HEK293 (cell line): ENCODE measurements at regions not wholly inside any gene's neighbourhood (a gene's known extent, or its start where the extent isn't known, plus 50 kb on each side); places are given as distances from the start of the nearest gene placed in this dataset.

ENCODE experiments used
- CTCF ChIA-PET: fragments of 350-600 bp; formaldehyde crosslinking; extraction: SDS; loops from one replicate; lab custom pipeline; 2021; ENCODE audit warnings: antibody characterized with exemption; lab: Yijun Ruan, JAX
- POLR2A ChIA-PET: fragments of 300-600 bp; formaldehyde crosslinking; extraction: SDS; loops from one replicate; lab custom pipeline; 2020; ENCODE audit warnings: antibody characterized with exemption, inconsistent platforms; lab: Yijun Ruan, JAX
- H3K27ac ChIP-seq: fragments of 200-500 bp; sonication (Bioruptor generic); 2 replicates; pipeline ENCODE4 v1.5.1; 2014; ENCODE audit warnings: low read depth, low read length, control low read depth, inconsistent platforms; ENCODE audit errors: extremely low read depth
- H3K36me3 ChIP-seq, 2 experiments: fragments of 200-500 bp in 1 of 2; sonication (Bioruptor generic) in 1 of 2; 1 replicate in 1 of 2; 2 replicates in 1 of 2; pipeline ENCODE4 v1.5.1; 2014 to 2017; ENCODE audit warnings: inconsistent platforms in 2 of 2, low read length in 2 of 2; ENCODE audit not compliant: control insufficient read depth in 2 of 2, insufficient read depth in 1 of 2
- H3K4me1 ChIP-seq: fragments of 200-500 bp; sonication (Bioruptor generic); 2 replicates; pipeline ENCODE4 v1.5.1; 2014; ENCODE audit warnings: mild to moderate bottlenecking, low read length, inconsistent platforms; ENCODE audit not compliant: control insufficient read depth, insufficient read depth
- H3K4me3 ChIP-seq: 2 replicates; pipeline ENCODE4 v1.5.1; 2011; ENCODE audit warnings: low read depth, mild to moderate bottlenecking, control low read depth, low read length, moderate library complexity
- H3K9me3 ChIP-seq: fragments of 200-500 bp; sonication (Bioruptor generic); 2 replicates; pipeline ENCODE4 v1.5.1; 2014; ENCODE audit warnings: low read depth, low read length, inconsistent platforms; ENCODE audit not compliant: control insufficient read depth, insufficient read depth
- GFI1B ChIP-seq: fragments of 450-650 bp; formaldehyde crosslinking; IDR thresholded peaks from 2 replicates; pipeline ENCODE4 v1.5.1; 2016; ENCODE audit warnings: missing biosample characterization, missing genetic modification characterization
- GLI2 ChIP-seq: fragments of 450-650 bp; formaldehyde crosslinking; IDR thresholded peaks from 2 replicates; pipeline ENCODE4; 2017; ENCODE audit warnings: missing biosample characterization, missing genetic modification characterization, low read depth, borderline replicate concordance
- KLF16 ChIP-seq: fragments of 450-650 bp; formaldehyde crosslinking; IDR thresholded peaks from 2 replicates; pipeline ENCODE4 v1.5.1; 2017; ENCODE audit warnings: missing biosample characterization, missing genetic modification characterization
- OSR2 ChIP-seq: fragments of 450-650 bp; formaldehyde crosslinking; IDR thresholded peaks from 2 replicates; pipeline ENCODE4 v1.5.1; 2016; ENCODE audit warnings: missing biosample characterization, missing genetic modification characterization
- SETDB1 ChIP-seq: IDR thresholded peaks from one replicate; pipeline ENCODE4 v1.6.1; 2017; ENCODE audit warnings: mild to moderate bottlenecking, low read length, moderate library complexity, mixed read lengths; ENCODE audit not compliant: insufficient read length
- YY2 ChIP-seq: fragments of 450-650 bp; formaldehyde crosslinking; IDR thresholded peaks from 2 replicates; pipeline ENCODE4 v1.5.1; 2016; ENCODE audit warnings: missing biosample characterization, missing genetic modification characterization
- ZFP37 ChIP-seq: fragments of 450-650 bp; formaldehyde crosslinking; IDR thresholded peaks from 2 replicates; pipeline ENCODE4 v1.5.1; 2016; ENCODE audit warnings: missing biosample characterization, missing genetic modification characterization
- ZFP69B ChIP-seq: fragments of 450-650 bp; formaldehyde crosslinking; IDR thresholded peaks from 2 replicates; pipeline ENCODE4 v1.5.1; 2016; ENCODE audit warnings: missing biosample characterization, missing genetic modification characterization
- ZNF19 ChIP-seq: fragments of 450-650 bp; formaldehyde crosslinking; IDR thresholded peaks from 2 replicates; pipeline ENCODE4; 2016; ENCODE audit warnings: missing biosample characterization, missing genetic modification characterization, low read depth
- ZNF211 ChIP-seq: fragments of 450-650 bp; formaldehyde crosslinking; IDR thresholded peaks from 2 replicates; pipeline ENCODE4 v1.5.1; 2016; ENCODE audit warnings: low read depth, missing biosample characterization, missing genetic modification characterization
- ZNF302 ChIP-seq: fragments of 450-650 bp; formaldehyde crosslinking; IDR thresholded peaks from 2 replicates; pipeline ENCODE4 v1.5.1; 2016; ENCODE audit warnings: missing biosample characterization, missing genetic modification characterization, low read depth
- ZNF664 ChIP-seq: fragments of 450-650 bp; formaldehyde crosslinking; IDR thresholded peaks from 2 replicates; pipeline ENCODE4 v1.5.1; 2016; ENCODE audit warnings: missing biosample characterization, missing genetic modification characterization
- ZNF76 ChIP-seq: fragments of 450-650 bp; formaldehyde crosslinking; IDR thresholded peaks from 2 replicates; pipeline ENCODE4; 2016; ENCODE audit warnings: low read depth, missing biosample characterization, missing genetic modification characterization, borderline replicate concordance
- TF ChIP-seq, protein P1 (sequence below): fragments of 450-650 bp; formaldehyde crosslinking; conservative IDR thresholded peaks from 2 replicates; pipeline ENCODE4 v1.5.1; 2016; ENCODE audit warnings: low read depth, missing biosample characterization, missing genetic modification characterization
- TF ChIP-seq, protein P2 (sequence below): sonication (generic); formaldehyde crosslinking; IDR thresholded peaks from 2 replicates; pipeline ENCODE4 v1.8.1; 2022; ENCODE audit warnings: mild to moderate bottlenecking, moderate library complexity, missing genetic modification reagents
- TF ChIP-seq, protein P3 (sequence below): fragments of 450-650 bp; formaldehyde crosslinking; IDR thresholded peaks from 2 replicates; pipeline ENCODE4 v1.5.1; 2016; ENCODE audit warnings: missing biosample characterization, missing genetic modification characterization
- TF ChIP-seq, protein P4 (sequence below): fragments of 450-650 bp; formaldehyde crosslinking; IDR thresholded peaks from 2 replicates; pipeline ENCODE4 v1.5.1; 2017; ENCODE audit warnings: missing biosample characterization, missing genetic modification characterization
- TF ChIP-seq, protein P5 (sequence below): fragments of 450-650 bp; formaldehyde crosslinking; optimal IDR thresholded peaks from 2 replicates; pipeline ENCODE3; 2016; ENCODE audit warnings: missing biosample characterization, mild to moderate bottlenecking, missing genetic modification characterization
- TF ChIP-seq, protein P6 (sequence below): fragments of 450-650 bp; formaldehyde crosslinking; IDR thresholded peaks from 2 replicates; pipeline ENCODE4 v1.5.1; 2016; ENCODE audit warnings: missing biosample characterization, missing genetic modification characterization
- TF ChIP-seq, protein P7 (sequence below): fragments of 450-650 bp; formaldehyde crosslinking; IDR thresholded peaks from 2 replicates; pipeline ENCODE4 v1.5.1; 2016; ENCODE audit warnings: missing biosample characterization, missing genetic modification characterization, borderline replicate concordance

DNA sequence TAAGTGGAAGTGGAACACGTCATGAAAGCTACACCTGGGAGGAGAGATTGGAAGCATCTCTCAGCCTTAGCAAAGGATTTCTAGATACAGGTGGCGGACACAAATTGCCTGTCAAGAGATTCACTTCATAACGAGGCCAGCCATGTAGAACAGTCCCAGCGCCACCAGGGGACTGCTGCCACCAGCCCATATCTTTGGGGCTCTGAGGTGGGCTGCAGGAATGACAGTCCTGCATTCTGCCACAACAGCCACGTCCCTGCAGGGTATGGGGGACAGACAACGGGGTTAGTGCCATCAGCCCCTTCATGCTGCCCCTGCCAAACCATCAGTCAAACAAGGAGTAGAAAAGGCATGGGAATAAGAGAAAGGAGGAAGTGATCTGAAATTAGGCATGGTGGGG lies 81.2 kb upstream of the SASH1 start (continued):
- TF ChIP-seq, protein P1, sequence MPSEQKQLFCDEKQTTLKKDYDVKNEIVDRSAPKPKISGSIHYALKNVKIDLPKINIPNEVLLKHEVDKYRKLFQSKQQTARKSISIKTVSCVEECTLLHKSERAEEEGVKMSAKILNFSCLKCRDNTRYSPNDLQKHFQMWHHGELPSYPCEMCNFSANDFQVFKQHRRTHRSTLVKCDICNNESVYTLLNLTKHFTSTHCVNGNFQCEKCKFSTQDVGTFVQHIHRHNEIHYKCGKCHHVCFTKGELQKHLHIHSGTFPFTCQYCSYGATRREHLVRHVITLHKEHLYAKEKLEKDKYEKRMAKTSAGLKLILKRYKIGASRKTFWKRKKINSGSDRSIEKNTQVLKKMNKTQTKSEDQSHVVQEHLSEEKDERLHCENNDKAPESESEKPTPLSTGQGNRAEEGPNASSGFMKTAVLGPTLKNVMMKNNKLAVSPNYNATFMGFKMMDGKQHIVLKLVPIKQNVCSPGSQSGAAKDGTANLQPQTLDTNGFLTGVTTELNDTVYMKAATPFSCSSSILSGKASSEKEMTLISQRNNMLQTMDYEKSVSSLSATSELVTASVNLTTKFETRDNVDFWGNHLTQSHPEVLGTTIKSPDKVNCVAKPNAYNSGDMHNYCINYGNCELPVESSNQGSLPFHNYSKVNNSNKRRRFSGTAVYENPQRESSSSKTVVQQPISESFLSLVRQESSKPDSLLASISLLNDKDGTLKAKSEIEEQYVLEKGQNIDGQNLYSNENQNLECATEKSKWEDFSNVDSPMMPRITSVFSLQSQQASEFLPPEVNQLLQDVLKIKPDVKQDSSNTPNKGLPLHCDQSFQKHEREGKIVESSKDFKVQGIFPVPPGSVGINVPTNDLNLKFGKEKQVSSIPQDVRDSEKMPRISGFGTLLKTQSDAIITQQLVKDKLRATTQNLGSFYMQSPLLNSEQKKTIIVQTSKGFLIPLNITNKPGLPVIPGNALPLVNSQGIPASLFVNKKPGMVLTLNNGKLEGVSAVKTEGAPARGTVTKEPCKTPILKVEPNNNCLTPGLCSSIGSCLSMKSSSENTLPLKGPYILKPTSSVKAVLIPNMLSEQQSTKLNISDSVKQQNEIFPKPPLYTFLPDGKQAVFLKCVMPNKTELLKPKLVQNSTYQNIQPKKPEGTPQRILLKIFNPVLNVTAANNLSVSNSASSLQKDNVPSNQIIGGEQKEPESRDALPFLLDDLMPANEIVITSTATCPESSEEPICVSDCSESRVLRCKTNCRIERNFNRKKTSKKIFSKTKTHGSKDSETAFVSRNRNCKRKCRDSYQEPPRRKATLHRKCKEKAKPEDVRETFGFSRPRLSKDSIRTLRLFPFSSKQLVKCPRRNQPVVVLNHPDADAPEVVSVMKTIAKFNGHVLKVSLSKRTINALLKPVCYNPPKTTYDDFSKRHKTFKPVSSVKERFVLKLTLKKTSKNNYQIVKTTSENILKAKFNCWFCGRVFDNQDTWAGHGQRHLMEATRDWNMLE (tag by site-specific recombination): no peak

DNA sequence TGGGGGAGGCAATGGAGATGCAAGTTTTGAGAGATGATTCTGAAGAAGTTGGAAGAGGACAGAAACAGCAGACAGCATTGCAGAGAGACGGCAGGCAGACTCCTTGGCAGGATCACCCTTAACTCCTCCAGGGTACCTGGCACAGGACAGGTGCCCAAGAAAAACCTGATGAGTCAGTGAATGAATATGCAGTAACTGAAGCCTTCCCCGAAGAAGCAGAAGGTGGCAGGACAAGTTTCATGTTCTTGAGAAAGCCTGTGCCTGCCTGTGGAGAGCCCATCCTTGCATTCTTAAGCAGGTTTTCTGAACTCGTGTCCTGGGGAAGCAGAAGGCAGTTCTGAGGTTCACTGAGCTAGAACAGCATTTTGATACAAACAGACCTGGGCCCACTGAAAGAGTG lies 79.6 kb upstream of the SASH1 start:
- CTCF ChIA-PET: no interaction called here
- POLR2A ChIA-PET: no interaction called here

More for the DNA sequence above, 79.6 kb upstream of the SASH1 start:
- Histone ChIP-seq H3K4me3 (no peak overlapping the region), H3K27ac (no peak overlapping the region), H3K4me1 (no peaks in the 10 kb centered on the region), H3K9me3 (no peaks in the 10 kb centered on the region), H3K36me3 (no peaks in the 10 kb centered on the region)
- TF ChIP-seq ZNF664 (tag by site-specific recombination): no peak
- no peak for TF ChIP-seq ZFP37 (tag by site-specific recombination)
- TF ChIP-seq KLF16 (tag by site-specific recombination): no peak
- no peak for TF ChIP-seq YY2 (tag by site-specific recombination)
- no peak for TF ChIP-seq GLI2 (tag by site-specific recombination)
- TF ChIP-seq SETDB1: no peak
- TF ChIP-seq OSR2: no peak
- no peak for TF ChIP-seq ZNF76 (tag by site-specific recombination)
- TF ChIP-seq, protein P2, sequence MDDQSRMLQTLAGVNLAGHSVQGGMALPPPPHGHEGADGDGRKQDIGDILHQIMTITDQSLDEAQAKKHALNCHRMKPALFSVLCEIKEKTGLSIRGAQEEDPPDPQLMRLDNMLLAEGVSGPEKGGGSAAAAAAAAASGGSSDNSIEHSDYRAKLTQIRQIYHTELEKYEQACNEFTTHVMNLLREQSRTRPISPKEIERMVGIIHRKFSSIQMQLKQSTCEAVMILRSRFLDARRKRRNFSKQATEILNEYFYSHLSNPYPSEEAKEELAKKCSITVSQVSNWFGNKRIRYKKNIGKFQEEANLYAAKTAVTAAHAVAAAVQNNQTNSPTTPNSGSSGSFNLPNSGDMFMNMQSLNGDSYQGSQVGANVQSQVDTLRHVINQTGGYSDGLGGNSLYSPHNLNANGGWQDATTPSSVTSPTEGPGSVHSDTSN: no peak
- no peak for TF ChIP-seq GFI1B (tag by site-specific recombination)
- no peak for TF ChIP-seq ZNF302 (tag by site-specific recombination)
- TF ChIP-seq, protein P3, sequence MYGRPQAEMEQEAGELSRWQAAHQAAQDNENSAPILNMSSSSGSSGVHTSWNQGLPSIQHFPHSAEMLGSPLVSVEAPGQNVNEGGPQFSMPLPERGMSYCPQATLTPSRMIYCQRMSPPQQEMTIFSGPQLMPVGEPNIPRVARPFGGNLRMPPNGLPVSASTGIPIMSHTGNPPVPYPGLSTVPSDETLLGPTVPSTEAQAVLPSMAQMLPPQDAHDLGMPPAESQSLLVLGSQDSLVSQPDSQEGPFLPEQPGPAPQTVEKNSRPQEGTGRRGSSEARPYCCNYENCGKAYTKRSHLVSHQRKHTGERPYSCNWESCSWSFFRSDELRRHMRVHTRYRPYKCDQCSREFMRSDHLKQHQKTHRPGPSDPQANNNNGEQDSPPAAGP (tag by site-specific recombination): no peak
- TF ChIP-seq, protein P4, sequence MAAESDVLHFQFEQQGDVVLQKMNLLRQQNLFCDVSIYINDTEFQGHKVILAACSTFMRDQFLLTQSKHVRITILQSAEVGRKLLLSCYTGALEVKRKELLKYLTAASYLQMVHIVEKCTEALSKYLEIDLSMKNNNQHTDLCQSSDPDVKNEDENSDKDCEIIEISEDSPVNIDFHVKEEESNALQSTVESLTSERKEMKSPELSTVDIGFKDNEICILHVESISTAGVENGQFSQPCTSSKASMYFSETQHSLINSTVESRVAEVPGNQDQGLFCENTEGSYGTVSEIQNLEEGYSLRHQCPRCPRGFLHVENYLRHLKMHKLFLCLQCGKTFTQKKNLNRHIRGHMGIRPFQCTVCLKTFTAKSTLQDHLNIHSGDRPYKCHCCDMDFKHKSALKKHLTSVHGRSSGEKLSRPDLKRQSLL (tag by site-specific recombination): no peak
- TF ChIP-seq ZFP69B: no peak
- TF ChIP-seq, protein P5, sequence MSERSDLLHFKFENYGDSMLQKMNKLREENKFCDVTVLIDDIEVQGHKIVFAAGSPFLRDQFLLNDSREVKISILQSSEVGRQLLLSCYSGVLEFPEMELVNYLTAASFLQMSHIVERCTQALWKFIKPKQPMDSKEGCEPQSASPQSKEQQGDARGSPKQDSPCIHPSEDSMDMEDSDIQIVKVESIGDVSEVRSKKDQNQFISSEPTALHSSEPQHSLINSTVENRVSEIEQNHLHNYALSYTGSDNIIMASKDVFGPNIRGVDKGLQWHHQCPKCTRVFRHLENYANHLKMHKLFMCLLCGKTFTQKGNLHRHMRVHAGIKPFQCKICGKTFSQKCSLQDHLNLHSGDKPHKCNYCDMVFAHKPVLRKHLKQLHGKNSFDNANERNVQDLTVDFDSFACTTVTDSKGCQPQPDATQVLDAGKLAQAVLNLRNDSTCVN (tag by site-specific recombination): no peak
- TF ChIP-seq ZNF211 (tag by site-specific recombination): no peak
- TF ChIP-seq, protein P6, sequence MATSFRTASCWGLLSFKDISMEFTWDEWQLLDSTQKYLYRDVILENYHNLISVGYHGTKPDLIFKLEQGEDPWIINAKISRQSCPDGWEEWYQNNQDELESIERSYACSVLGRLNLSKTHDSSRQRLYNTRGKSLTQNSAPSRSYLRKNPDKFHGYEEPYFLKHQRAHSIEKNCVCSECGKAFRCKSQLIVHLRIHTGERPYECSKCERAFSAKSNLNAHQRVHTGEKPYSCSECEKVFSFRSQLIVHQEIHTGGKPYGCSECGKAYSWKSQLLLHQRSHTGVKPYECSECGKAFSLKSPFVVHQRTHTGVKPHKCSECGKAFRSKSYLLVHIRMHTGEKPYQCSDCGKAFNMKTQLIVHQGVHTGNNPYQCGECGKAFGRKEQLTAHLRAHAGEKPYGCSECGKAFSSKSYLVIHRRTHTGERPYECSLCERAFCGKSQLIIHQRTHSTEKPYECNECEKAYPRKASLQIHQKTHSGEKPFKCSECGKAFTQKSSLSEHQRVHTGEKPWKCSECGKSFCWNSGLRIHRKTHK (tag by site-specific recombination): no peak
- no peak for TF ChIP-seq ZNF19
- TF ChIP-seq, protein P7, sequence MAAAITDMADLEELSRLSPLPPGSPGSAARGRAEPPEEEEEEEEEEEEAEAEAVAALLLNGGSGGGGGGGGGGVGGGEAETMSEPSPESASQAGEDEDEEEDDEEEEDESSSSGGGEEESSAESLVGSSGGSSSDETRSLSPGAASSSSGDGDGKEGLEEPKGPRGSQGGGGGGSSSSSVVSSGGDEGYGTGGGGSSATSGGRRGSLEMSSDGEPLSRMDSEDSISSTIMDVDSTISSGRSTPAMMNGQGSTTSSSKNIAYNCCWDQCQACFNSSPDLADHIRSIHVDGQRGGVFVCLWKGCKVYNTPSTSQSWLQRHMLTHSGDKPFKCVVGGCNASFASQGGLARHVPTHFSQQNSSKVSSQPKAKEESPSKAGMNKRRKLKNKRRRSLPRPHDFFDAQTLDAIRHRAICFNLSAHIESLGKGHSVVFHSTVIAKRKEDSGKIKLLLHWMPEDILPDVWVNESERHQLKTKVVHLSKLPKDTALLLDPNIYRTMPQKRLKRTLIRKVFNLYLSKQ: no peak
